ENCODE measurements at regions not wholly inside any gene's neighbourhood (a gene's known extent, or its start where the extent isn't known, plus 50 kb on each side); places are given as distances from the start of the nearest gene placed in this dataset.

DNA sequence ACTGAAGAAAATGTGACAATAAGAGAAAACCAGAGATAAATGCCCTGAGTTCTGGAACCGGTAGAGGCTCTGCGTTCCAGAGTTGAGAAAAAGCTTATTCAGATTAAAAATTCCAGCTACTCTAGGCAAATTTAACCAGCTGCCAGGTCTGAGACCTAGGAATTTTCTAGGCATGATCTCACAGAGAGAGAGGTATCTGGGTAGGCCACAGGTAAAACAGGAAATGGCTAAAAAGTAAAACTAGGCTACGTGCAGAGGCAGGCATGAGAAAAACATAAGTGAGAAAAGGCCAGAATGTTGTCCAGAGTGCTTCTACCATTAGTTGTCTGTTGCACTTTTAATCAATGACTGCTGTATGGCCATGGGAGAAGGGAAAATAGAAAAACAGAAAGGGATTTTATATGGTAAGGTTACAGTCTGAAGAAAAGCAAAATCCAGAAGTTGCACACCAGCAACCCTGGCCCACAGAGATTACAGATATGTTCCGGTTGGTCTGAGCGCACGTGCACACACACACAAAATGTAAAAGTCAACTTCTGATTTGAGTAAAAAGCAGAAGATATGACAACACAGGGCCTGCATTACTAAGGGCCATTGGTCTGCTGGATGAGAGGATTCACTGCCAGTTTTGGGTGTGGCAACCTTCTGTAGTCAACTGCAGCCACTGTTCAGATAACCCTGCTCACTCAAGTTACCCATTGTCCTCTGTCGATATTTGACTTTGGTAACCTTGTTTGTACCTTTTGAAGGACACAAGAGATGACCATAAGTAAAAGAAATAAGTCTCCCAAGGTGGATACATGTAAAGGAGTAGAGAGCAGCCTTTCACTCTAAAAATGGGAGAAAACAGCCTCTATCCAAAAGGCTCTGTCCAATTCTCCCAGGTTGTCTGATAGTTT lies 266.0 kb downstream of the DTWD2 start (continued):
- TF ChIP-seq RELA (IDR thresholded peaks at IDR 0.05; ENCODE audit: borderline replicate concordance, partially characterized antibody) (no peak), RUNX3 (IDR thresholded peaks at IDR 0.05; ENCODE audit: low read length) (peak; percentile 74), HDAC2 (IDR thresholded peaks at IDR 0.05) (no peak), MEF2B (IDR thresholded peaks at IDR 0.05; ENCODE audit: partially characterized antibody, poor library complexity, severe bottlenecking) (no peak), MYB (IDR thresholded peaks at IDR 0.05; ENCODE audit: borderline replicate concordance, low read depth, low read length) (no peak), YBX1 (IDR thresholded peaks at IDR 0.05) (no peak), MYC (IDR thresholded peaks at IDR 0.05; ENCODE audit: insufficient read depth, insufficient read length, insufficient replicate concordance, low read length, severe bottlenecking) (no peak), RCOR1 (conservative IDR thresholded peaks at IDR 0.05; ENCODE audit: low read depth, low read length) (no peak), PAX8 (IDR thresholded peaks at IDR 0.05) (no peak), LARP7 (IDR thresholded peaks at IDR 0.05) (no peak), FOXK2 (IDR thresholded peaks at IDR 0.05) (no peak), BCLAF1 (IDR thresholded peaks at IDR 0.05) (no peak), ZNF592 (IDR thresholded peaks at IDR 0.05) (no peak), ZBTB11 (CRISPR knock-in tag; IDR thresholded peaks at IDR 0.05) (no peak), POLR2AphosphoS5 (IDR thresholded peaks at IDR 0.05; ENCODE audit: low read length) (no peak), KAT2A (conservative IDR thresholded peaks at IDR 0.05; ENCODE audit: control insufficient read depth, low read depth, low read length) (no peak)
- TF ChIP-seq, protein P1, sequence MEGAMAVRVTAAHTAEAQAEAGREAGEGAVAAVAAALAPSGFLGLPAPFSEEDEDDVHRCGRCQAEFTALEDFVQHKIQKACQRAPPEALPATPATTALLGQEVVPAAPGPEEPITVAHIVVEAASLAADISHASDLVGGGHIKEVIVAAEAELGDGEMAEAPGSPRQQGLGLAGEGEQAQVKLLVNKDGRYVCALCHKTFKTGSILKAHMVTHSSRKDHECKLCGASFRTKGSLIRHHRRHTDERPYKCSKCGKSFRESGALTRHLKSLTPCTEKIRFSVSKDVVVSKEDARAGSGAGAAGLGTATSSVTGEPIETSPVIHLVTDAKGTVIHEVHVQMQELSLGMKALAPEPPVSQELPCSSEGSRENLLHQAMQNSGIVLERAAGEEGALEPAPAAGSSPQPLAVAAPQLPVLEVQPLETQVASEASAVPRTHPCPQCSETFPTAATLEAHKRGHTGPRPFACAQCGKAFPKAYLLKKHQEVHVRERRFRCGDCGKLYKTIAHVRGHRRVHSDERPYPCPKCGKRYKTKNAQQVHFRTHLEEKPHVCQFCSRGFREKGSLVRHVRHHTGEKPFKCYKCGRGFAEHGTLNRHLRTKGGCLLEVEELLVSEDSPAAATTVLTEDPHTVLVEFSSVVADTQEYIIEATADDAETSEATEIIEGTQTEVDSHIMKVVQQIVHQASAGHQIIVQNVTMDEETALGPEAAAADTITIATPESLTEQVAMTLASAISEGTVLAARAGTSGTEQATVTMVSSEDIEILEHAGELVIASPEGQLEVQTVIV (IDR thresholded peaks at IDR 0.05; ENCODE audit: borderline replicate concordance, partially characterized antibody), result no peak

Data from GM12878 (cell line).